ENCODE measurements at regions not wholly inside any gene's neighbourhood (a gene's known extent, or its start where the extent isn't known, plus 50 kb on each side); places are given as distances from the start of the nearest gene placed in this dataset.

GRCh38 chr3:117610156-117610555 is 900.6 kb downstream of the TUSC7 start:
- H3K4me3 ChIP-seq (ENCODE audit: low read length in 3 of 3): no peak overlapping the region
- intact Hi-C loops (cut with DNase I): no loop called here
- H3K4me1 ChIP-seq (ENCODE audit: control insufficient read depth in 2 of 3, insufficient read depth in 2 of 3, low read depth in 1 of 3, low read length in 3 of 3): no peaks in the 10 kb centered on the region
- DNase-seq (peak in 1 of 5 donors; percentile 62), FAIRE-seq (no peak)
- no peak overlapping the region for H3K27ac ChIP-seq (ENCODE audit: low read depth in 2 of 2, low read length in 2 of 2)
- H3K36me3 ChIP-seq (ENCODE audit: control insufficient read depth in 2 of 3, insufficient read depth in 3 of 3, low read length in 3 of 3): no peaks in the 10 kb centered on the region
- H3K27me3 ChIP-seq (ENCODE audit: control insufficient read depth, insufficient read depth, low read length): no peaks in the 10 kb centered on the region
- H3K9ac ChIP-seq (ENCODE audit: low read length in 3 of 3): no peak overlapping the region
- H3K9me3 ChIP-seq (ENCODE audit: control insufficient read depth in 2 of 3, insufficient read depth in 1 of 3, low read length in 3 of 3): no peaks in the 10 kb centered on the region
- no peak for TF ChIP-seq CTCF (IDR thresholded peaks at IDR 0.05; ENCODE audit: borderline replicate concordance, extremely low read depth, insufficient read depth)

- H3K9ac ChIP-seq (ENCODE audit: low read length in 3 of 3): no peak overlapping the region
- TF ChIP-seq CTCF (IDR thresholded peaks at IDR 0.05; ENCODE audit: borderline replicate concordance, extremely low read depth, insufficient read depth): no peak
- intact Hi-C loops (cut with DNase I): no loop called here
- H3K27me3 ChIP-seq (ENCODE audit: control insufficient read depth, insufficient read depth, low read length): no peaks in the 10 kb centered on the region
- no peaks in the 10 kb centered on the region for H3K9me3 ChIP-seq (ENCODE audit: control insufficient read depth in 2 of 3, insufficient read depth in 1 of 3, low read length in 3 of 3)
- no peak overlapping the region for H3K4me3 ChIP-seq (ENCODE audit: low read length in 3 of 3)
- H3K4me1 ChIP-seq (ENCODE audit: control insufficient read depth in 2 of 3, insufficient read depth in 2 of 3, low read depth in 1 of 3, low read length in 3 of 3): no peaks in the 10 kb centered on the region
- FAIRE-seq (no peak), DNase-seq (no peak)
- H3K27ac ChIP-seq (ENCODE audit: low read depth in 2 of 2, low read length in 2 of 2): no peak overlapping the region
- H3K36me3 ChIP-seq (ENCODE audit: control insufficient read depth in 2 of 3, insufficient read depth in 3 of 3, low read length in 3 of 3): no peaks in the 10 kb centered on the region
Measured at GRCh38 chr3:117611211-117611610, 901.6 kb downstream of the TUSC7 start.

GRCh38 chr3:117616227-117616626 is 906.6 kb downstream of the TUSC7 start:
- intact Hi-C loops (cut with DNase I): no loop called here
- H3K27me3 ChIP-seq (ENCODE audit: control insufficient read depth, insufficient read depth, low read length): no peaks in the 10 kb centered on the region
- H3K9ac ChIP-seq (ENCODE audit: low read length in 3 of 3): no peak overlapping the region
- H3K4me3 ChIP-seq (ENCODE audit: low read length in 3 of 3): no peak overlapping the region
- no peaks in the 10 kb centered on the region for H3K9me3 ChIP-seq (ENCODE audit: control insufficient read depth in 2 of 3, insufficient read depth in 1 of 3, low read length in 3 of 3)
- H3K36me3 ChIP-seq (ENCODE audit: control insufficient read depth in 2 of 3, insufficient read depth in 3 of 3, low read length in 3 of 3): no peaks in the 10 kb centered on the region
- H3K27ac ChIP-seq (ENCODE audit: low read depth in 2 of 2, low read length in 2 of 2): no peak overlapping the region
- no peak for TF ChIP-seq CTCF (IDR thresholded peaks at IDR 0.05; ENCODE audit: borderline replicate concordance, extremely low read depth, insufficient read depth)
- H3K4me1 ChIP-seq (ENCODE audit: control insufficient read depth in 2 of 3, insufficient read depth in 2 of 3, low read depth in 1 of 3, low read length in 3 of 3): no peaks in the 10 kb centered on the region
- FAIRE-seq (no peak), DNase-seq (no peak)

DNA sequence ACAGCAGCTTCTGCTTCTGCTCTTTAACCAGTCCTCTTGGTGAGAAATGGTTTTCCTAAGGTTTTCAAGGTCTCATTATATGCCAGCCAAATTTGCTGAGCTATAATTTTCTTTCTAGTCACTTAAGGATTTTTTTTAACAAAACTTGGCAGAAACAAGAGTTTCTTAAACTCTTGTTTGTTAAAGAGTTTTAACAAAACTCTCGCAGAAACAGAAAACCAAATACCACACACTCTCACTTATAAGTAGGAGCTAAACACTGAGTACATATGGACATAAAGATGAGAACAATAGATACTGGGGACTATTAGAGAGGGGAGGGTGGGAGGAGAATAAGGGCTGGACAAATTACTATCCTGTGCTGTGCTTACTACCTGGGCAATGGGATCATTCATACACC is 908.3 kb downstream of the TUSC7 start:
- intact Hi-C loops (cut with DNase I): no loop called here
- no peak for TF ChIP-seq CTCF (IDR thresholded peaks at IDR 0.05; ENCODE audit: borderline replicate concordance, extremely low read depth, insufficient read depth)
- no peak overlapping the region for H3K9ac ChIP-seq (ENCODE audit: low read length in 3 of 3)
- no peaks in the 10 kb centered on the region for H3K36me3 ChIP-seq (ENCODE audit: control insufficient read depth in 2 of 3, insufficient read depth in 3 of 3, low read length in 3 of 3)
- DNase-seq (no peak), FAIRE-seq (no peak)
- no peak overlapping the region for H3K27ac ChIP-seq (ENCODE audit: low read depth in 2 of 2, low read length in 2 of 2)
- H3K4me1 ChIP-seq (ENCODE audit: control insufficient read depth in 2 of 3, insufficient read depth in 2 of 3, low read depth in 1 of 3, low read length in 3 of 3): no peaks in the 10 kb centered on the region
- H3K4me3 ChIP-seq (ENCODE audit: low read length in 3 of 3): no peak overlapping the region
- H3K9me3 ChIP-seq (ENCODE audit: control insufficient read depth in 2 of 3, insufficient read depth in 1 of 3, low read length in 3 of 3): no peaks in the 10 kb centered on the region
- no peaks in the 10 kb centered on the region for H3K27me3 ChIP-seq (ENCODE audit: control insufficient read depth, insufficient read depth, low read length)

All from kidney (tissue), 13 donors.